H1 (cell line): ENCODE measurements at regions not wholly inside any gene's neighbourhood (a gene's known extent, or its start where the extent isn't known, plus 50 kb on each side); places are given as distances from the start of the nearest gene placed in this dataset.

Source experiments
- CTCF ChIA-PET: fragments of 300-600 bp; sonication (Branson Sonifier 250); formaldehyde crosslinking; loops from one replicate; lab custom pipeline; 2021; ENCODE audit not compliant: partially characterized antibody; lab: Charles Lee
- POLR2A ChIA-PET: fragments of 300-600 bp; sonication (Branson Sonifier 250); formaldehyde crosslinking; loops from one replicate; lab custom pipeline; 2021; ENCODE audit warnings: inconsistent platforms; ENCODE audit not compliant: partially characterized antibody; lab: Charles Lee
- DNase-seq, 2 experiments: peaks; one replicate each; pipeline versions ENCODE4 v3.0.0 to v3.0.0-alpha.2; 2010 to 2022; ENCODE audit warnings: low spot score in 2 of 2, low read depth in 1 of 2, mixed read lengths in 1 of 2
- FAIRE-seq: peaks from 2 replicates; lab custom pipeline; 2011; peaks lifted over from hg19 to GRCh38; lab: Jason Lieb, UNC
- H2AFZ ChIP-seq: 2 replicates; pipeline ENCODE4 v1.8.1; 2012; ENCODE audit warnings: low read length, inconsistent platforms
- H2AK5ac ChIP-seq: 2 replicates; pipeline ENCODE4 v1.6.1; 2013; ENCODE audit warnings: low read depth, low read length
- H2BK120ac ChIP-seq: replicated peaks from 2 replicates; pipeline ENCODE3; 2013; ENCODE audit warnings: low read depth, low read length, inconsistent platforms
- H2BK12ac ChIP-seq: 2 replicates; pipeline ENCODE4 v1.6.1; 2013; ENCODE audit warnings: low read depth, low read length
- H2BK15ac ChIP-seq: 2 replicates; pipeline ENCODE4 v1.6.1; 2013; ENCODE audit warnings: low read length
- H2BK20ac ChIP-seq: 2 replicates; pipeline ENCODE4 v1.6.1; 2013; ENCODE audit warnings: low read length
- H2BK5ac ChIP-seq: 2 replicates; pipeline ENCODE4 v1.6.1; 2013; ENCODE audit warnings: low read depth, low read length
- H3K14ac ChIP-seq: 2 replicates; pipeline ENCODE4 v1.6.1; 2013; ENCODE audit warnings: inconsistent platforms; ENCODE audit not compliant: insufficient read length
- H3K18ac ChIP-seq: 2 replicates; pipeline ENCODE4 v1.6.1; 2013; ENCODE audit warnings: low read length; ENCODE audit errors: extremely low read depth
- H3K23ac ChIP-seq: 2 replicates; pipeline ENCODE4 v1.6.1; 2013; ENCODE audit warnings: inconsistent platforms; ENCODE audit not compliant: insufficient read length
- H3K23me2 ChIP-seq: 2 replicates; pipeline ENCODE4 v1.6.1; 2013; ENCODE audit warnings: low read depth, low read length
- H3K27ac ChIP-seq: 2 replicates; pipeline ENCODE4 v1.6.1; 2011; ENCODE audit warnings: low read depth, low read length, inconsistent platforms
- H3K27me3 ChIP-seq, 4 experiments: replicated peaks in 1 of 4; 1 replicate in 1 of 4; 2 replicates in 3 of 4; pipeline versions ENCODE4 v1.6.1 to v1.8.1; 2011 to 2013; ENCODE audit warnings: low read length in 3 of 4, mild to moderate bottlenecking in 3 of 4, inconsistent platforms in 2 of 4, mixed read lengths in 2 of 4, moderate library complexity in 1 of 4; ENCODE audit not compliant: control insufficient read depth in 3 of 4, insufficient read depth in 3 of 4; ENCODE audit errors: extremely low read depth in 1 of 4
- H3K36me3 ChIP-seq, 4 experiments: 2 replicates each; pipeline versions ENCODE4 v1.6.1 to v1.8.1; 2011 to 2013; ENCODE audit warnings: mild to moderate bottlenecking in 4 of 4, low read length in 3 of 4, moderate library complexity in 2 of 4, control low read depth in 1 of 4, inconsistent platforms in 1 of 4; ENCODE audit not compliant: insufficient read depth in 4 of 4, control insufficient read depth in 2 of 4
- H3K4ac ChIP-seq: replicated peaks from 2 replicates; pipeline ENCODE3; 2013; ENCODE audit warnings: low read length, low read depth, mixed read lengths, inconsistent platforms; ENCODE audit not compliant: insufficient read length
- H3K4me1 ChIP-seq, 4 experiments: replicated peaks in 1 of 4; 1 replicate in 1 of 4; 2 replicates in 3 of 4; pipeline versions ENCODE4 v1.6.1 to v1.8.1; 2011 to 2013; ENCODE audit warnings: low read length in 3 of 4, inconsistent platforms in 2 of 4, mixed read lengths in 1 of 4; ENCODE audit not compliant: insufficient read depth in 4 of 4, control insufficient read depth in 3 of 4
- H3K4me2 ChIP-seq, 2 experiments: 2 replicates each; pipeline versions ENCODE4 v1.6.1 to v1.8.1; 2011 to 2013; ENCODE audit warnings: low read depth in 2 of 2, low read length in 2 of 2, control low read depth in 1 of 2, inconsistent platforms in 1 of 2, mild to moderate bottlenecking in 1 of 2; ENCODE audit not compliant: insufficient read depth in 1 of 2
- H3K4me3 ChIP-seq, 4 experiments: fragments of 200-600, 300-600 bp in 1 of 4; sonication (generic), shearing (Covaris generic), sonication (Bioruptor Twin) in 1 of 4; 2 replicates each; pipeline versions ENCODE4 v1.5.1 to v1.8.1; 2011 to 2016; ENCODE audit warnings: low read length in 4 of 4, low read depth in 3 of 4, control low read depth in 2 of 4, inconsistent platforms in 2 of 4, mild to moderate bottlenecking in 2 of 4, mixed read lengths in 1 of 4, moderate library complexity in 1 of 4; ENCODE audit not compliant: insufficient read depth in 2 of 4; ENCODE audit errors: extremely low read depth in 1 of 4
- H3K56ac ChIP-seq: replicated peaks from 2 replicates; pipeline ENCODE3; 2013; ENCODE audit warnings: low read depth, mild to moderate bottlenecking, mixed read lengths, low read length, inconsistent platforms; ENCODE audit not compliant: insufficient read length
- H3K79me1 ChIP-seq: 2 replicates; pipeline ENCODE4 v1.6.1; 2013; ENCODE audit warnings: low read depth, low read length, control low read depth
- H3K79me2 ChIP-seq, 2 experiments: 2 replicates each; pipeline versions ENCODE4 v1.6.1 to v1.8.1; 2012 to 2013; ENCODE audit warnings: low read length in 2 of 2, mild to moderate bottlenecking in 2 of 2, inconsistent platforms in 1 of 2; ENCODE audit not compliant: insufficient read depth in 2 of 2, control insufficient read depth in 1 of 2
- H3K9ac ChIP-seq, 4 experiments: replicated peaks in 1 of 4; 1 replicate in 1 of 4; 2 replicates in 3 of 4; pipeline versions ENCODE4 v1.6.1 to v1.8.1; 2011 to 2013; ENCODE audit warnings: low read depth in 3 of 4, low read length in 3 of 4, control low read depth in 2 of 4, mild to moderate bottlenecking in 2 of 4, moderate library complexity in 2 of 4, inconsistent platforms in 1 of 4; ENCODE audit errors: extremely low read depth in 1 of 4
- H3K9me3 ChIP-seq, 2 experiments: 2 replicates each; pipeline versions ENCODE4 v1.6.1 to v1.8.1; 2012 to 2013; ENCODE audit warnings: mild to moderate bottlenecking in 2 of 2, moderate library complexity in 2 of 2, control low read depth in 1 of 2, inconsistent platforms in 1 of 2, low read depth in 1 of 2, low read length in 1 of 2, mixed read lengths in 1 of 2; ENCODE audit not compliant: insufficient read depth in 2 of 2
- H4K20me1 ChIP-seq, 2 experiments: replicated peaks in 1 of 2; 2 replicates each; pipeline versions ENCODE3 to v1.8.1; 2011 to 2013; ENCODE audit warnings: inconsistent platforms in 2 of 2, low read length in 2 of 2, mild to moderate bottlenecking in 1 of 2; ENCODE audit not compliant: insufficient read depth in 2 of 2, control insufficient read depth in 1 of 2
- H4K5ac ChIP-seq: 2 replicates; pipeline ENCODE4 v1.6.1; 2013; ENCODE audit warnings: low read length, low read depth, mixed read lengths, inconsistent platforms; ENCODE audit not compliant: insufficient read length
- H4K8ac ChIP-seq: 2 replicates; pipeline ENCODE4 v1.8.0; 2013; ENCODE audit warnings: mild to moderate bottlenecking, moderate library complexity, low read length, inconsistent platforms; ENCODE audit not compliant: insufficient read depth; ENCODE audit errors: extremely low read depth
- H4K91ac ChIP-seq: replicated peaks from 2 replicates; pipeline ENCODE3; 2013; ENCODE audit warnings: low read length, mixed read lengths, inconsistent platforms; ENCODE audit not compliant: insufficient read length
- ATF2 ChIP-seq: IDR thresholded peaks from 2 replicates; pipeline ENCODE4 v1.6.1; 2012; ENCODE audit warnings: low read length, inconsistent platforms
- BRCA1 ChIP-seq: IDR thresholded peaks from 2 replicates; pipeline ENCODE4 v1.6.1; 2012; ENCODE audit warnings: low read depth, low read length, improper control_type of control experiment
- TAF1 ChIP-seq: IDR thresholded peaks from 2 replicates; pipeline ENCODE4 v1.6.1; 2011; ENCODE audit warnings: mild to moderate bottlenecking, low read depth, low read length
- ZNF274 ChIP-seq: IDR thresholded peaks from 2 replicates; pipeline ENCODE4 v1.7.0; 2012; ENCODE audit warnings: low read length, borderline replicate concordance; ENCODE audit errors: extremely low read depth
- WGBS, 2 experiments: shearing (Covaris generic) in 1 of 2; methylation state at CpG; one replicate each; pipeline versions ENCODE4 v1.1.6 to v1.1.7; 2013 to 2015; ENCODE audit warnings: low lambda C conversion rate in 2 of 2, mixed read lengths in 2 of 2, inconsistent platforms in 1 of 2, low coverage in 1 of 2, missing lambda C conversion rate in 1 of 2; ENCODE audit not compliant: insufficient replicate concordance in 2 of 2, insufficient coverage in 1 of 2, insufficient read length in 1 of 2; ENCODE audit errors: extremely low coverage in 1 of 2, missing lambda C conversion rate in 1 of 2; 5-methylcytosine and 5-hydroxymethylcytosine counted together

GRCh38 chrX:6981718-6982406 is 165.7 kb upstream of the STS start:
- no peak overlapping the region for H4K91ac ChIP-seq
- POLR2A ChIA-PET: no interaction called here
- 87% methylated on average over 8 of the region's 8 CpGs; no CpG with 5 or more reads in 1 of the 2 experiments for WGBS, 2 experiments

More at GRCh38 chrX:6981718-6982406, 165.7 kb upstream of the STS start:
- no peak overlapping the region for H3K18ac ChIP-seq
- H2BK5ac ChIP-seq: no peak overlapping the region
- H3K56ac ChIP-seq: no peak overlapping the region
- TF ChIP-seq BRCA1 (no peak), TAF1 (no peak), ZNF274 (no peak), ATF2 (no peak)
- TF ChIP-seq, all 59 proteins: peak for 0
- Histone ChIP-seq H4K8ac (no peak overlapping the region), H3K27me3 (no peaks in the 10 kb centered on the region), H3K4ac (no peak overlapping the region), H3K23me2 (no peaks in the 10 kb centered on the region; the same call in 1 of the 2 replicates), H3K79me2 (no peaks in the 10 kb centered on the region), H3K4me3 (no peak overlapping the region), H4K20me1 (no peaks in the 10 kb centered on the region), H2AK5ac (no peak overlapping the region), H3K36me3 (no peaks in the 10 kb centered on the region), H3K23ac (no peak overlapping the region), H2BK20ac (no peak overlapping the region), H2BK15ac (no peak overlapping the region), H3K4me1 (no peaks in the 10 kb centered on the region), H3K9me3 (no peaks in the 10 kb centered on the region), H2AFZ (no peak overlapping the region), H3K9ac (no peak overlapping the region), H3K27ac (no peak overlapping the region), H2BK120ac (no peak overlapping the region), H4K5ac (no peak overlapping the region), H3K4me2 (no peak overlapping the region), H3K79me1 (no peaks in the 10 kb centered on the region), H3K14ac (no peak overlapping the region), H2BK12ac (no peak overlapping the region)
- CTCF ChIA-PET: interaction anchor here (0.6 kb wide), 1 partner anchor 164 kb away, joined by 3 read pairs; no protein-coding TSS in a partner anchor
- no peak for DNase-seq
- FAIRE-seq: no peak
